ENCODE measurements at regions not wholly inside any gene's neighbourhood (a gene's known extent, or its start where the extent isn't known, plus 50 kb on each side); places are given as distances from the start of the nearest gene placed in this dataset.

DNA sequence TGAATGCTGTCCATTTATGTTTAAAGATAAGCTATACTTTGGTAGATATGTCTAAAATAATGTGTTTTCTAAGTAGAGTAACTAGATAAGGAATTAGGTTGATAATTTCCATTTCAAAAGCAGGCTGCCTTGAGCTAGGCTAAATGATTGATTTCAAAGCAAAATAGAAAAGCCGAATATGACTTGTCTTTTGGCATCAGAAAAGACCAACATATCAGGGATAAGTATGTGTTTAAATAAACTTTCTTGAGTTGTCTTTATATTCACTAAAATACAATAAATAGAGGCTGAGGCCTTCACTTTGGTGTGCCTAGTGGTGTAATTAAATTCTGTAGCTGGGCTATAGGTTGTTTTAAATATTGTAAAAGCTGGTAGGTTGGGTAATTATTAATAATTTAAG lies 569.0 kb downstream of the TAF11L14 start:
- TF ChIP-seq CTCF (IDR thresholded peaks at IDR 0.05), result no peak
- no peak for TF ChIP-seq POLR2A (IDR thresholded peaks at IDR 0.05)
